ENCODE measurements at regions not wholly inside any gene's neighbourhood (a gene's known extent, or its start where the extent isn't known, plus 50 kb on each side); places are given as distances from the start of the nearest gene placed in this dataset.

- TF ChIP-seq ZBTB7A (IDR thresholded peaks at IDR 0.05; ENCODE audit: low read depth) (no peak), MAX (IDR thresholded peaks at IDR 0.05) (no peak), TAF1 (IDR thresholded peaks at IDR 0.05; ENCODE audit: low read depth) (no peak), RAD21 (IDR thresholded peaks at IDR 0.05; ENCODE audit: low read depth) (no peak), REST (IDR thresholded peaks at IDR 0.05; ENCODE audit: low read depth) (no peak)
- TF ChIP-seq, protein P1, sequence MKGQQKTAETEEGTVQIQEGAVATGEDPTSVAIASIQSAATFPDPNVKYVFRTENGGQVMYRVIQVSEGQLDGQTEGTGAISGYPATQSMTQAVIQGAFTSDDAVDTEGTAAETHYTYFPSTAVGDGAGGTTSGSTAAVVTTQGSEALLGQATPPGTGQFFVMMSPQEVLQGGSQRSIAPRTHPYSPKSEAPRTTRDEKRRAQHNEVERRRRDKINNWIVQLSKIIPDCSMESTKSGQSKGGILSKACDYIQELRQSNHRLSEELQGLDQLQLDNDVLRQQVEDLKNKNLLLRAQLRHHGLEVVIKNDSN (IDR thresholded peaks at IDR 0.05) = no peak
Observed at GRCh38 chr1:22333516-22334121, 118.0 kb upstream of the ZBTB40 start.

Data from Ishikawa (cell line).